ENCODE measurements at regions not wholly inside any gene's neighbourhood (a gene's known extent, or its start where the extent isn't known, plus 50 kb on each side); places are given as distances from the start of the nearest gene placed in this dataset.

- no peak for DNase-seq (ENCODE audit: low spot score)
- FAIRE-seq, result no peak
These were observed 99.3 kb upstream of the SOX1 start for GRCh38 chr13:111967572-111968201.

- DNase-seq (ENCODE audit: low spot score) (no peak), FAIRE-seq (no peak)
These were observed 98.5 kb upstream of the SOX1 start for GRCh38 chr13:111968336-111969010.

- DNase-seq (ENCODE audit: low spot score) (no peak), FAIRE-seq (no peak)
These were observed 97.3 kb upstream of the SOX1 start for GRCh38 chr13:111969551-111970135.

- DNase-seq (ENCODE audit: low spot score), result peak; percentile 75
- FAIRE-seq, result peak; percentile 62
These were observed 96.3 kb upstream of the SOX1 start for GRCh38 chr13:111970494-111971141.

GRCh38 chr13:111971891-111972780, 94.8 kb upstream of the SOX1 start:
- FAIRE-seq, result peak; percentile 27
- DNase-seq (ENCODE audit: low spot score), result no peak

- no peak for DNase-seq (ENCODE audit: low spot score)
- no peak for FAIRE-seq
These were observed 93.8 kb upstream of the SOX1 start for GRCh38 chr13:111973186-111973585.

GRCh38 chr13:111973605-111974340, 93.2 kb upstream of the SOX1 start:
- no peak for FAIRE-seq
- DNase-seq (ENCODE audit: low spot score), result no peak

- no peak for DNase-seq (ENCODE audit: low spot score)
- no peak for FAIRE-seq
These were observed 92.7 kb upstream of the SOX1 start for GRCh38 chr13:111974341-111974640.

- FAIRE-seq (no peak), DNase-seq (ENCODE audit: low spot score) (no peak)
These were observed 91.1 kb upstream of the SOX1 start for GRCh38 chr13:111975539-111976473.

GRCh38 chr13:111976474-111977178, 90.3 kb upstream of the SOX1 start:
- DNase-seq (ENCODE audit: low spot score), result no peak
- no peak for FAIRE-seq

GRCh38 chr13:111977179-111977506, 89.8 kb upstream of the SOX1 start:
- no peak for DNase-seq (ENCODE audit: low spot score)
- FAIRE-seq, result no peak

- DNase-seq (ENCODE audit: low spot score), result no peak
- FAIRE-seq, result no peak
These were observed 88.4 kb upstream of the SOX1 start for GRCh38 chr13:111978546-111978945.

- DNase-seq (ENCODE audit: low spot score), result no peak
- FAIRE-seq, result peak; percentile 40
These were observed 86.6 kb upstream of the SOX1 start for GRCh38 chr13:111980146-111980929.

- FAIRE-seq (no peak), DNase-seq (ENCODE audit: low spot score) (no peak)
These were observed 85.9 kb upstream of the SOX1 start for GRCh38 chr13:111981006-111981405.

- DNase-seq (ENCODE audit: low spot score) (no peak), FAIRE-seq (peak; percentile 48)
These were observed 85.3 kb upstream of the SOX1 start for GRCh38 chr13:111981446-111982165.

GRCh38 chr13:111984349-111984748, 82.6 kb upstream of the SOX1 start:
- FAIRE-seq, result no peak

GRCh38 chr13:111990362-111990761, 76.6 kb upstream of the SOX1 start:
- no peak for FAIRE-seq

More at GRCh38 chr13:111984349-111984748, 82.6 kb upstream of the SOX1 start:
- DNase-seq (ENCODE audit: low spot score), result no peak

GRCh38 chr13:111992911-111993310, 74.0 kb upstream of the SOX1 start:
- FAIRE-seq (no peak), DNase-seq (ENCODE audit: low spot score) (no peak)

More at GRCh38 chr13:111990362-111990761, 76.6 kb upstream of the SOX1 start:
- DNase-seq (ENCODE audit: low spot score), result no peak

Data from urothelium cell line (cell line).